BLaER1 treated with 17β-estradiol and CSF1 and Interleukin-3, amounts not matched to agents 10 nM and 100 nM (cell line): ENCODE measurements at regions not wholly inside any gene's neighbourhood (a gene's known extent, or its start where the extent isn't known, plus 50 kb on each side); places are given as distances from the start of the nearest gene placed in this dataset.

Experiments used
- H3K27ac ChIP-seq, 11 experiments: shearing (Covaris generic); formaldehyde crosslinking; 2 replicates each; pipeline ENCODE4 v1.8.1; 2022
- H3K27me3 ChIP-seq, 11 experiments: shearing (Covaris generic); formaldehyde crosslinking; 2 replicates each; pipeline ENCODE4 v1.8.1; 2022
- H3K36me3 ChIP-seq, 11 experiments: shearing (Covaris generic); formaldehyde crosslinking; 2 replicates each; pipeline ENCODE4 v1.8.1; 2022
- H3K4me1 ChIP-seq, 10 experiments: shearing (Covaris generic); formaldehyde crosslinking; 2 replicates each; pipeline ENCODE4 v1.8.1; 2022
- H3K4me2 ChIP-seq, 11 experiments: shearing (Covaris generic); formaldehyde crosslinking; 2 replicates each; pipeline ENCODE4 v1.8.1; 2022
- H3K4me3 ChIP-seq, 10 experiments: shearing (Covaris generic); formaldehyde crosslinking; 2 replicates each; pipeline ENCODE4 v1.8.1; 2022
- H3K9ac ChIP-seq, 11 experiments: shearing (Covaris generic); formaldehyde crosslinking; 2 replicates each; pipeline ENCODE4 v1.8.1; 2022
- H3K9me3 ChIP-seq, 11 experiments: shearing (Covaris generic); formaldehyde crosslinking; replicated peaks in 1 of 11; 2 replicates each; pipeline ENCODE4 v1.8.1; 2022
- H4K20me1 ChIP-seq, 11 experiments: shearing (Covaris generic); formaldehyde crosslinking; 2 replicates each; pipeline ENCODE4 v1.8.1; 2022
- Cebpa-rat ChIP-seq, 11 experiments: shearing (Covaris generic); IDR thresholded peaks; 2 replicates each; pipeline ENCODE4 v1.8.1; 2022

GRCh38 chr1:199786695-199787094, 240.8 kb upstream of the NR5A2 start:
- H3K4me2 ChIP-seq: no peak overlapping the region

GRCh38 chr1:199789141-199789540, 238.4 kb upstream of the NR5A2 start:
- Histone ChIP-seq H3K27me3 (no peaks in the 10 kb centered on the region), H3K4me3 (no peak overlapping the region), H3K4me1 (peaks cover 0 to 10% (median 0%) of the 10 kb centered on the region in 10 experiments; a peak in 6 of 20 replicates), H3K27ac (no peak overlapping the region), H3K9me3 (no peaks in the 10 kb centered on the region), H4K20me1 (no peaks in the 10 kb centered on the region), H3K36me3 (no peaks in the 10 kb centered on the region), H3K4me2 (no peak overlapping the region), H3K9ac (no peak overlapping the region)
- TF ChIP-seq Cebpa-rat (IDR thresholded peaks at IDR 0.05): no peak

More at GRCh38 chr1:199786695-199787094, 240.8 kb upstream of the NR5A2 start:
- no peak overlapping the region for H3K9ac ChIP-seq
- peaks cover 0 to 20% (median 0%) of the 10 kb centered on the region in 10 experiments; a peak in 6 of 20 replicates for H3K4me1 ChIP-seq
- no peak for TF ChIP-seq Cebpa-rat (IDR thresholded peaks at IDR 0.05)
- H3K27ac ChIP-seq: no peak overlapping the region
- no peaks in the 10 kb centered on the region for H3K36me3 ChIP-seq
- H3K9me3 ChIP-seq: no peaks in the 10 kb centered on the region
- no peaks in the 10 kb centered on the region for H3K27me3 ChIP-seq
- no peaks in the 10 kb centered on the region for H4K20me1 ChIP-seq
- no peak overlapping the region for H3K4me3 ChIP-seq

- Histone ChIP-seq H4K20me1 (no peaks in the 10 kb centered on the region), H3K27me3 (no peaks in the 10 kb centered on the region), H3K9me3 (0 out of 22 replicates have a peak, but pooled peaks cover 0 to 4% (median 0%) of the 10 kb centered on the region in 11 experiments), H3K27ac (no peak overlapping the region), H3K4me2 (no peak overlapping the region), H3K9ac (no peak overlapping the region), H3K4me3 (no peak overlapping the region), H3K4me1 (no peaks in the 10 kb centered on the region), H3K36me3 (no peaks in the 10 kb centered on the region)
- TF ChIP-seq Cebpa-rat (IDR thresholded peaks at IDR 0.05): no peak
Observed at GRCh38 chr1:199791495-199791894, 236.0 kb upstream of the NR5A2 start.

- TF ChIP-seq Cebpa-rat (IDR thresholded peaks at IDR 0.05): no peak
- no peak overlapping the region for H3K4me3 ChIP-seq
- no peak overlapping the region for H3K9ac ChIP-seq
- no peaks in the 10 kb centered on the region for H3K4me1 ChIP-seq
- no peak overlapping the region for H3K27ac ChIP-seq
- H3K9me3 ChIP-seq: 0 out of 22 replicates have a peak, but pooled peaks cover 0 to 4% (median 0%) of the 10 kb centered on the region in 11 experiments
- no peak overlapping the region for H3K4me2 ChIP-seq
- H4K20me1 ChIP-seq: no peaks in the 10 kb centered on the region
- H3K36me3 ChIP-seq: no peaks in the 10 kb centered on the region
- no peaks in the 10 kb centered on the region for H3K27me3 ChIP-seq
Observed at GRCh38 chr1:199792874-199793273, 234.6 kb upstream of the NR5A2 start.

GRCh38 chr1:199794105-199794863, 233.2 kb upstream of the NR5A2 start:
- H3K4me3 ChIP-seq: no peak overlapping the region
- H3K9me3 ChIP-seq: 0 out of 22 replicates have a peak, but pooled peaks cover 0 to 4% (median 0%) of the 10 kb centered on the region in 11 experiments
- H3K9ac ChIP-seq: no peak overlapping the region
- no peaks in the 10 kb centered on the region for H4K20me1 ChIP-seq
- no peak overlapping the region for H3K4me2 ChIP-seq
- H3K27me3 ChIP-seq: no peaks in the 10 kb centered on the region
- H3K27ac ChIP-seq: no peak overlapping the region; a peak in 1 of 22 replicates
- no peaks in the 10 kb centered on the region for H3K36me3 ChIP-seq
- no peak; a peak in 1 of 22 replicates for TF ChIP-seq Cebpa-rat (IDR thresholded peaks at IDR 0.05)
- H3K4me1 ChIP-seq: no peaks in the 10 kb centered on the region

GRCh38 chr1:199799116-199799515, 228.4 kb upstream of the NR5A2 start:
- H4K20me1 ChIP-seq: no peaks in the 10 kb centered on the region
- no peak overlapping the region for H3K4me2 ChIP-seq
- H3K9ac ChIP-seq: no peak overlapping the region
- 0 out of 22 replicates have a peak, but pooled peaks cover 0 to 4% (median 0%) of the 10 kb centered on the region in 11 experiments for H3K9me3 ChIP-seq
- H3K27ac ChIP-seq: no peak overlapping the region
- H3K4me3 ChIP-seq: no peak overlapping the region
- no peaks in the 10 kb centered on the region for H3K36me3 ChIP-seq
- peaks cover 0 to 16% (median 0%) of the 10 kb centered on the region in 10 experiments; a peak in 4 of 20 replicates for H3K4me1 ChIP-seq
- no peaks in the 10 kb centered on the region for H3K27me3 ChIP-seq
- TF ChIP-seq Cebpa-rat (IDR thresholded peaks at IDR 0.05): no peak

GRCh38 chr1:199804526-199804925, 223.0 kb upstream of the NR5A2 start:
- Histone ChIP-seq H3K27ac (no peak overlapping the region), H3K9ac (no peak overlapping the region), H3K27me3 (no peaks in the 10 kb centered on the region), H3K9me3 (no peaks in the 10 kb centered on the region), H3K4me3 (no peak overlapping the region), H3K4me1 (peaks cover 0 to 16% (median 0%) of the 10 kb centered on the region in 10 experiments; a peak in 4 of 20 replicates), H4K20me1 (no peaks in the 10 kb centered on the region), H3K4me2 (no peak overlapping the region), H3K36me3 (no peaks in the 10 kb centered on the region)
- TF ChIP-seq Cebpa-rat (IDR thresholded peaks at IDR 0.05): no peak

- H3K27me3 ChIP-seq: no peaks in the 10 kb centered on the region
- no peak overlapping the region for H3K9ac ChIP-seq
- no peaks in the 10 kb centered on the region for H3K36me3 ChIP-seq
- no peak for TF ChIP-seq Cebpa-rat (IDR thresholded peaks at IDR 0.05)
- no peak overlapping the region for H3K4me3 ChIP-seq
- no peaks in the 10 kb centered on the region for H3K9me3 ChIP-seq
- no peak overlapping the region for H3K27ac ChIP-seq
- peaks cover 0 to 2% (median 0%) of the 10 kb centered on the region in 10 experiments; a peak in 4 of 20 replicates for H3K4me1 ChIP-seq
- no peaks in the 10 kb centered on the region for H4K20me1 ChIP-seq
- H3K4me2 ChIP-seq: no peak overlapping the region
Observed at GRCh38 chr1:199808110-199808870, 219.2 kb upstream of the NR5A2 start.

- Histone ChIP-seq H3K9me3 (no peaks in the 10 kb centered on the region), H3K27ac (no peak overlapping the region), H3K9ac (no peak overlapping the region), H3K4me2 (no peak overlapping the region), H3K36me3 (no peaks in the 10 kb centered on the region), H4K20me1 (no peaks in the 10 kb centered on the region), H3K4me1 (no peaks in the 10 kb centered on the region), H3K4me3 (no peak overlapping the region), H3K27me3 (no peaks in the 10 kb centered on the region)
- TF ChIP-seq Cebpa-rat (IDR thresholded peaks at IDR 0.05): no peak
Observed at GRCh38 chr1:199809311-199809710, 218.2 kb upstream of the NR5A2 start.
